ENCODE measurements at regions not wholly inside any gene's neighbourhood (a gene's known extent, or its start where the extent isn't known, plus 50 kb on each side); places are given as distances from the start of the nearest gene placed in this dataset.

DNA sequence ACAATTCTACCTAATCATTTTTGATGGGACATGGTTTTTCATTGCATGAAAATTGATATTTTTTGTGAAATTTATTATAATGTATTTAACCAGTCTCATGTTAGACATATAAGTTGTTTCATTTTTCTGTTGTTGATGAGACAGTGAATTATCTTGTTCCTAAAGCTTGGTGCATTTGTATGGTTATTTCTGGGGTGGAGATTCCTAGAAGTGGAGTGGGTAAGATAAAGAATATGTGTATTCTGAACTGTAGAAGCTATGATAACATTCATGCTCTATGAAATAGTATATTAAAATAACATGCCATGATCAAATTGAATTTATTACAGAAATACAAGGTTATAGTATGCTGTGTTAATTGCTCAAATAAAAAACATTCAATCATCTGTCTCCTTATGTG is 69.2 kb downstream of the BOLA3 start:
- TF ChIP-seq, protein P1, sequence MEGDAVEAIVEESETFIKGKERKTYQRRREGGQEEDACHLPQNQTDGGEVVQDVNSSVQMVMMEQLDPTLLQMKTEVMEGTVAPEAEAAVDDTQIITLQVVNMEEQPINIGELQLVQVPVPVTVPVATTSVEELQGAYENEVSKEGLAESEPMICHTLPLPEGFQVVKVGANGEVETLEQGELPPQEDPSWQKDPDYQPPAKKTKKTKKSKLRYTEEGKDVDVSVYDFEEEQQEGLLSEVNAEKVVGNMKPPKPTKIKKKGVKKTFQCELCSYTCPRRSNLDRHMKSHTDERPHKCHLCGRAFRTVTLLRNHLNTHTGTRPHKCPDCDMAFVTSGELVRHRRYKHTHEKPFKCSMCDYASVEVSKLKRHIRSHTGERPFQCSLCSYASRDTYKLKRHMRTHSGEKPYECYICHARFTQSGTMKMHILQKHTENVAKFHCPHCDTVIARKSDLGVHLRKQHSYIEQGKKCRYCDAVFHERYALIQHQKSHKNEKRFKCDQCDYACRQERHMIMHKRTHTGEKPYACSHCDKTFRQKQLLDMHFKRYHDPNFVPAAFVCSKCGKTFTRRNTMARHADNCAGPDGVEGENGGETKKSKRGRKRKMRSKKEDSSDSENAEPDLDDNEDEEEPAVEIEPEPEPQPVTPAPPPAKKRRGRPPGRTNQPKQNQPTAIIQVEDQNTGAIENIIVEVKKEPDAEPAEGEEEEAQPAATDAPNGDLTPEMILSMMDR (IDR thresholded peaks at IDR 0.05), result no peak
- TF ChIP-seq POLR2A (IDR thresholded peaks at IDR 0.05) (no peak), POLR2AphosphoS5 (IDR thresholded peaks at IDR 0.05) (no peak)

Data from prostate gland (tissue), 2 donors.